AG04450 (cell line): ENCODE measurements at regions not wholly inside any gene's neighbourhood (a gene's known extent, or its start where the extent isn't known, plus 50 kb on each side); places are given as distances from the start of the nearest gene placed in this dataset.

Source experiments
- CTCF ChIA-PET: fragments of 300-600, 350-600 bp; formaldehyde crosslinking; extraction: SDS; loops from one replicate; lab custom pipeline; 2022; ENCODE audit warnings: antibody characterized with exemption, inconsistent platforms; lab: Charles Lee
- POLR2A ChIA-PET: fragments of 350-600 bp; formaldehyde crosslinking; extraction: SDS; loops from one replicate; lab custom pipeline; 2021; ENCODE audit warnings: antibody characterized with exemption, inconsistent platforms; lab: Yijun Ruan, JAX
- DNase-seq: peaks from one replicate; pipeline ENCODE4 v3.0.0-alpha.2; 2011; ENCODE audit warnings: low read depth, low spot score
- H3K27ac ChIP-seq: one replicate; pipeline ENCODE4 v1.5.1; 2012; ENCODE audit warnings: low read depth, low read length, control low read depth
- H3K27me3 ChIP-seq: one replicate; pipeline ENCODE4 v1.6.0; 2012; ENCODE audit warnings: low read length; ENCODE audit not compliant: control insufficient read depth, insufficient read depth
- H3K4me3 ChIP-seq: 2 replicates; pipeline ENCODE4 v1.5.1; 2011; ENCODE audit warnings: mild to moderate bottlenecking, low read depth, low read length, control low read depth
- H3K9me3 ChIP-seq: 2 replicates; pipeline ENCODE4 v1.5.1; 2012; ENCODE audit warnings: low read length; ENCODE audit not compliant: control insufficient read depth, insufficient read depth
- TF ChIP-seq, protein P1 (sequence below): IDR thresholded peaks from 2 replicates; pipeline ENCODE4 v1.5.1; 2011; ENCODE audit warnings: low read depth, low read length, control low read depth, inconsistent platforms

DNA sequence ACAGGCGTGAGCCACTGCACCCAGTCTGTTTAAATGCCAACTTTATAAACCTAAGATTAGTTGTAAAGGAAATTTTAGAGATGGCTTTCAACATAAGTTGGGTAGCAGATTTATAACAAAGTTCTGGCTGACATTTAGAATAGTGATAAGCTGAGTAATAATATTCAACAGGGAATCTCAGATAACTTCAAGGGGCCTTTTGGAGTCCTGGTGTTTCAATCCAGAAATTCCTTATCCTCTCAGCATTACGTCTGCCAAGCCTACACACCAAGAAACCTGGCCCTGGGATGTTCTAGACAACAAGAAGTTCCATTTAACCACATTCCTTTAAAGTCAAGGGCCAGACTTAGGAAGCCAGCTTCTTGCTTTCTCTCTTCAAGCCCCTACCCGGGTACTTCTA is 59.5 kb upstream of the DYRK2 start:
- H3K27ac ChIP-seq = no peak overlapping the region
- TF ChIP-seq, protein P1, sequence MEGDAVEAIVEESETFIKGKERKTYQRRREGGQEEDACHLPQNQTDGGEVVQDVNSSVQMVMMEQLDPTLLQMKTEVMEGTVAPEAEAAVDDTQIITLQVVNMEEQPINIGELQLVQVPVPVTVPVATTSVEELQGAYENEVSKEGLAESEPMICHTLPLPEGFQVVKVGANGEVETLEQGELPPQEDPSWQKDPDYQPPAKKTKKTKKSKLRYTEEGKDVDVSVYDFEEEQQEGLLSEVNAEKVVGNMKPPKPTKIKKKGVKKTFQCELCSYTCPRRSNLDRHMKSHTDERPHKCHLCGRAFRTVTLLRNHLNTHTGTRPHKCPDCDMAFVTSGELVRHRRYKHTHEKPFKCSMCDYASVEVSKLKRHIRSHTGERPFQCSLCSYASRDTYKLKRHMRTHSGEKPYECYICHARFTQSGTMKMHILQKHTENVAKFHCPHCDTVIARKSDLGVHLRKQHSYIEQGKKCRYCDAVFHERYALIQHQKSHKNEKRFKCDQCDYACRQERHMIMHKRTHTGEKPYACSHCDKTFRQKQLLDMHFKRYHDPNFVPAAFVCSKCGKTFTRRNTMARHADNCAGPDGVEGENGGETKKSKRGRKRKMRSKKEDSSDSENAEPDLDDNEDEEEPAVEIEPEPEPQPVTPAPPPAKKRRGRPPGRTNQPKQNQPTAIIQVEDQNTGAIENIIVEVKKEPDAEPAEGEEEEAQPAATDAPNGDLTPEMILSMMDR = no peak
- no peaks in the 10 kb centered on the region for H3K9me3 ChIP-seq
- no peak for DNase-seq
- CTCF ChIA-PET = no interaction called here
- H3K4me3 ChIP-seq = no peak overlapping the region
- POLR2A ChIA-PET = no interaction called here
- H3K27me3 ChIP-seq = no peaks in the 10 kb centered on the region

- POLR2A ChIA-PET = no interaction called here
- CTCF ChIA-PET = interaction anchor here (0.7 to 1.9 kb wide), 3 partner anchors 120 to 353 kb away, joined by 3 to 9 read pairs (median 4); no protein-coding TSS in a partner anchor
- no peaks in the 10 kb centered on the region for H3K9me3 ChIP-seq
- TF ChIP-seq, protein P1 = no peak
- H3K27ac ChIP-seq = no peak overlapping the region
- no peak for DNase-seq
- H3K27me3 ChIP-seq = no peaks in the 10 kb centered on the region
- no peak overlapping the region for H3K4me3 ChIP-seq
Measured at GRCh38 chr12:67590149-67590790, 58.3 kb upstream of the DYRK2 start.

DNA sequence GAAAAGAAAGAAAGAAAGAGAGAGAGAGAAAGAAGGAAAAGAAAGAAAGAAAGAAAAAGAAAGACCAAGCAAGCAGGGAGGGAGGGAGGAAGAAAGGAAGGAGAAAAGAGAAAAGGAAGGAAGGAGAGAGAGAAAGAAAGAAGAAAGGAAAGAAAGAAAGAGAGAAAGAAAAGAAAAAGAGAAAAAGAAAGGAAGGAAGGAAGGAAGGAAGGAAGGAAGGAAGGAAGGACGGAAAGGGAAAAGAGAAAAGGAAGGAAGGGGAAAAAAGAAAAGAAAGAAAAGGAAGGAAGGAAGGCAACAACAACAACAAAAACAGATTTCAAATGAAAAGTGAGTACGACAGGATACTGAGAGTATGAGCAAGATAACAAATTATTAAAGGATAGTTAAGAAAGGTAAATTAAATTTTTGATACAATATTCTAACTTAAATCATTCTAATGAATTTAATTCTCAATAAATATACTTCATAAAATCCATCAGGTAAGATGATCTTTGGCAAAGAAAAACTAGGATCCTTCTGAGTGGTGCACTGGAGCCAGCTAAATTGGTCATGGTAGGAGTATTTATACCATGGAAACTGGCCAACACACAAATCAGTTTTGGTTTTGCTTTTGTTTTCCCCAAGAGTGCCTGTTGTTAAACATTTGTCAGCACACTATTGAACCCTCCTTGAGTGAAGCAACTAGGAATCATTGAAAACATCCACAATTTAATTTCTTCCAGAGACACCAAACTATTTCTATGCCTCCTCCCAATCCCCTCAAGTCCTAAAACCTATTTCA is 56.1 kb upstream of the DYRK2 start:
- Histone ChIP-seq H3K4me3 (no peak overlapping the region), H3K27ac (no peak overlapping the region), H3K9me3 (no peaks in the 10 kb centered on the region), H3K27me3 (no peaks in the 10 kb centered on the region)
- TF ChIP-seq, protein P1 = no peak
- ChIA-PET POLR2A (interaction anchor here (0.7 kb wide), 1 partner anchor 1215 kb away, joined by 3 read pairs; no protein-coding TSS in a partner anchor), CTCF (interaction anchor here (0.7 kb wide), 1 partner anchor 57 kb away, joined by 4 read pairs; no protein-coding TSS in a partner anchor)
- no peak for DNase-seq

GRCh38 chr12:67593041-67593440 is 55.5 kb upstream of the DYRK2 start:
- no peak for DNase-seq
- Histone ChIP-seq H3K27ac (no peak overlapping the region), H3K9me3 (no peaks in the 10 kb centered on the region), H3K27me3 (no peaks in the 10 kb centered on the region), H3K4me3 (no peak overlapping the region)
- TF ChIP-seq, protein P1 = no peak
- ChIA-PET POLR2A (interaction anchor here (0.7 kb wide), 2 partner anchors 320 to 1215 kb away, joined by 3 to 7 read pairs; no protein-coding TSS in a partner anchor), CTCF (interaction anchor here (0.7 kb wide), 1 partner anchor 57 kb away, joined by 4 read pairs; no protein-coding TSS in a partner anchor)
